ENCODE measurements at regions not wholly inside any gene's neighbourhood (a gene's known extent, or its start where the extent isn't known, plus 50 kb on each side); places are given as distances from the start of the nearest gene placed in this dataset.

DNA sequence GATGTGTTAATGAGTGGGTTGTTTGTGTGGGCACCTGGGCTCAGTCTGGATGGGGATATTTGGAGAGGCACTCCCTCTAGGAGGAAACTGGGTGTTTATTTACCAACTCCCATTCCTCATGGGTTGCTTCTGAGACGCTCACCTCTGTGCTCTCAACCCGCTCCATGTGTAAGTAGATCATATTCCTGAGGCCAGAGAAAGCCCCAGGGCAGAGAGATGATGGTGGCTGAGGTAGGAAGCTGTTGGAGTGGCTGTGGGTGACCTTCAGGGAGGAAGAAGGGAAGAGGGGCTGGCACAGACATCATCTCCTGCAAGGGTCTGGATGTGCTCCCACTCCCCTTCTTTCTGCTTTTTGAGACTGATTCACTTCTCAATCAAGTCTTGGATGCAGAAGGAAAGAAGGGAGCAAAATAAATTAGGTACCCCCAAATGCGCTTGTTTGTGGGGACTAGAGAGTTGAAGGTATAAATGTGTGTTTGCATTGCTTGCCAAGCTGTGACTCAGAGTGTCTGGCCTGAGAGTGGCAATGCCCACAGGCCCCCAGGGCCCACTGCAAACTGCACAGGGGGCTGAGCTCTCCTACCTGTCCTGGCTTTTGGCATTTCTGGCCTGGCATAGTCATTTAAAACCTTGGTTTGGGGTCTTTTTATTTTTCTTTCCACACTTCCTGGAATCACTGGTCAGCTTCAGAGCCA, 57.2 kb upstream of the TNP1 start:
- Histone ChIP-seq H3K9ac (ENCODE audit: low read length in 5 of 5) (no peak overlapping the region), H3K27me3 (ENCODE audit: control insufficient read depth in 5 of 5, insufficient read depth in 4 of 5, low read length in 5 of 5) (peaks cover 0 to 7% (median 0%) of the 10 kb centered on the region in 5 donors), H3K36me3 (ENCODE audit: control insufficient read depth in 5 of 5, insufficient read depth in 5 of 5, low read length in 5 of 5) (no peaks in the 10 kb centered on the region), H3K4me3 (ENCODE audit: low read depth in 1 of 5, low read length in 5 of 5) (no peak overlapping the region), H3K9me3 (ENCODE audit: control insufficient read depth in 5 of 5, low read length in 5 of 5) (no peaks in the 10 kb centered on the region), H3K27ac (ENCODE audit: low read depth, low read length) (no peak overlapping the region), H3K4me1 (ENCODE audit: control insufficient read depth in 5 of 5, insufficient read depth in 5 of 5, low read length in 5 of 5) (peaks cover 0 to 16% (median 6%) of the 10 kb centered on the region in 5 donors)

DNA sequence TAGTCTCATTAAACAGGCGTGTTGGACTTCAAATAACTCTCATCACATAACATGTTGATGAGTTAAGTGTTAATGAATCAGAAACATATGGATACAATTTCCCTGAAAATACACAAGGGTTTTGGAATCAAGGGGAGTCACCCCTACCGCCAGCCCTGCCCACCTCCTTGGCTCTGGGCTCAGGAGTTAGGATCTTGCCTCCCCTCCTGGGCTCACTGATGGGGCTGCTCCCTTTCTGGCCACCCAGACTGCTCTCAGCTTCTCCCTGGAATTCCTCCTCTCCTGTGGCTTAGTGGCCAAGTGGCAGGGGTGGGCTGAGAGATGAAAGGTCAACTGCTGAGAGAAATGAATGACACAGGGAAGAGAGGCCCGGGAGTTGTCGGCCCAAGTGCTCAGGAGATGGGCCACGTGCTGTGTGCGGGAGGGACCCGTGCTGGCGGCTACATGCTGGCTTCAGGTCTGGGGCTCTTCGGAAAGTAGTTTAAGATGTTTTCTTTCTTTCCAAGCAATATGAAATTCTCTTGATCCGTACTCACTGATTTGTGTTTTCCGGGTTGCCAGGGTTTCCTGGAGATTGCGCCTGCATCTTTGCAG, 55.8 kb upstream of the TNP1 start:
- Histone ChIP-seq H3K36me3 (ENCODE audit: control insufficient read depth in 5 of 5, insufficient read depth in 5 of 5, low read length in 5 of 5) (no peaks in the 10 kb centered on the region), H3K27ac (ENCODE audit: low read depth, low read length) (peak overlapping the region; percentile 10), H3K4me1 (ENCODE audit: control insufficient read depth in 5 of 5, insufficient read depth in 5 of 5, low read length in 5 of 5) (peaks cover 0 to 16% (median 6%) of the 10 kb centered on the region in 5 donors), H3K27me3 (ENCODE audit: control insufficient read depth in 5 of 5, insufficient read depth in 4 of 5, low read length in 5 of 5) (peaks cover 0 to 7% (median 0%) of the 10 kb centered on the region in 5 donors), H3K9ac (ENCODE audit: low read length in 5 of 5) (no peak overlapping the region), H3K4me3 (ENCODE audit: low read depth in 1 of 5, low read length in 5 of 5) (no peak overlapping the region), H3K9me3 (ENCODE audit: control insufficient read depth in 5 of 5, low read length in 5 of 5) (no peaks in the 10 kb centered on the region)

DNA sequence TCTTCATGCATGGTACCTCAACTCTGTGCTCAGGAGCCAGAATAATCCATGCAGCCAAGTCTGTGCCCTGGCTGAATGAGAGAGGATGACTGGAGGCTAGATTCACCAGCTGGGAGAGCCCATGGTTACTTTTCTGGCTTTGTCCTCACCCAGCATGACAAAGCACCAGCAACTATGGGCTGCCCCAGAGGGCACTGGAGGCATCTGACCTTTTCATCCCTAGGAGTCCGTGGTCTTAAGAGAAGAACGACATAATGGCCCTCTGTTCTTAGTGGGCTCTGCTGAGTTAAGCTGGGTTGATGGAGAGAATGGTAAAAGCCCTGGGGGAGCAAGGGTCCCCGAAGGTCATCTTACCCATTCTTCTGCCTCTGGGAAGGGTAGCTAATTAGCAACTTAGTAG, 54.6 kb upstream of the TNP1 start:
- Histone ChIP-seq H3K4me3 (ENCODE audit: low read depth in 1 of 5, low read length in 5 of 5) (no peak overlapping the region), H3K36me3 (ENCODE audit: control insufficient read depth in 5 of 5, insufficient read depth in 5 of 5, low read length in 5 of 5) (no peaks in the 10 kb centered on the region), H3K9ac (ENCODE audit: low read length in 5 of 5) (no peak overlapping the region), H3K27me3 (ENCODE audit: control insufficient read depth in 5 of 5, insufficient read depth in 4 of 5, low read length in 5 of 5) (peaks cover 0 to 7% (median 0%) of the 10 kb centered on the region in 5 donors), H3K9me3 (ENCODE audit: control insufficient read depth in 5 of 5, low read length in 5 of 5) (no peaks in the 10 kb centered on the region), H3K4me1 (ENCODE audit: control insufficient read depth in 5 of 5, insufficient read depth in 5 of 5, low read length in 5 of 5) (peaks cover 0 to 12% (median 6%) of the 10 kb centered on the region in 5 donors), H3K27ac (ENCODE audit: low read depth, low read length) (no peak overlapping the region)

DNA sequence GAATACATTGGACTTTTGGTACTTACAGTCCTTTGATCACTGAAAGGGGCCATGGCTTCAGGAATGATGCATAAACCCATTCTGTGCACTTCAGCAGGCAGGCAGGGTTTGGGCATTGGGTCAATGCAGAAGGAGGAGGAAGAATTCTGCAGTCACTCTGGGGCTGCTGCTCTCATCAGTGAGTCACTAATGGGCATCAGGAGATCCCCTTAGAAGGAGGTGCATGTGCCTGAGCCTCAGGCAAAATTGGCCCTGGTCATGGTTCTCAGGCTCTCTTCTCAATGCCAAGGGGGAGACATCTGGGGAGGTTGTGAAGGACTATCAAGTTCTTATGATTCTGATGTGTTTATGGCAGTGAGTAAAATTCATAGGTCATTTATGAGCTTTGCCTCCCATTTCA, 52.0 kb upstream of the TNP1 start:
- Histone ChIP-seq H3K27me3 (ENCODE audit: control insufficient read depth in 5 of 5, insufficient read depth in 4 of 5, low read length in 5 of 5) (peaks cover 0 to 4% (median 0%) of the 10 kb centered on the region in 5 donors), H3K9ac (ENCODE audit: low read length in 5 of 5) (no peak overlapping the region), H3K27ac (ENCODE audit: low read depth, low read length) (no peak overlapping the region), H3K9me3 (ENCODE audit: control insufficient read depth in 5 of 5, low read length in 5 of 5) (no peaks in the 10 kb centered on the region), H3K4me1 (ENCODE audit: control insufficient read depth in 5 of 5, insufficient read depth in 5 of 5, low read length in 5 of 5) (no peaks in the 10 kb centered on the region), H3K4me3 (ENCODE audit: low read depth in 1 of 5, low read length in 5 of 5) (no peak overlapping the region), H3K36me3 (ENCODE audit: control insufficient read depth in 5 of 5, insufficient read depth in 5 of 5, low read length in 5 of 5) (no peaks in the 10 kb centered on the region)

DNA sequence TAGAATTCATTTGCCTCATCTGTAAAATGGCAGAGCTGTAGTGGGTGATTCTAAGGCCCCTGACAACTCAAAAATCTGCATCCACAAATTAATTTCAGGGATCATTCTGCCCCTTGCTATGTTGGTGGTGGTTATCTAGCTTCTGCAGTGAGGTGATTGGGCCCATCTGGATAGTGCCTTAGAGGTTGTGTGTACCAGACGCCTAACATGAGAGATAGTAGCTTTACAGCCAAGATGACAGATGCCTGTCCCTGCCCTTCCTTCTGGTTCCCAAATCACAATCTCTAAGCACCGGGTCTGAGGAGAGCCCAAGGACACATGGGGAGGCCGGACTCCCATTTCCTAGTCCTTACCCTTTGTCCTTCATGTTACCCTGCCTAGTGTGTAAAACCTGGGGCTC, 51.1 kb upstream of the TNP1 start:
- H3K4me3 ChIP-seq (ENCODE audit: low read depth in 1 of 5, low read length in 5 of 5), result no peak overlapping the region
- H3K9me3 ChIP-seq (ENCODE audit: control insufficient read depth in 5 of 5, low read length in 5 of 5), result no peaks in the 10 kb centered on the region
- no peak overlapping the region for H3K9ac ChIP-seq (ENCODE audit: low read length in 5 of 5)
- H3K27ac ChIP-seq (ENCODE audit: low read depth, low read length), result no peak overlapping the region
- H3K36me3 ChIP-seq (ENCODE audit: control insufficient read depth in 5 of 5, insufficient read depth in 5 of 5, low read length in 5 of 5), result no peaks in the 10 kb centered on the region
- no peaks in the 10 kb centered on the region for H3K4me1 ChIP-seq (ENCODE audit: control insufficient read depth in 5 of 5, insufficient read depth in 5 of 5, low read length in 5 of 5)
- H3K27me3 ChIP-seq (ENCODE audit: control insufficient read depth in 5 of 5, insufficient read depth in 4 of 5, low read length in 5 of 5), result peaks cover 0 to under 1% (median 0%) of the 10 kb centered on the region in 5 donors

DNA sequence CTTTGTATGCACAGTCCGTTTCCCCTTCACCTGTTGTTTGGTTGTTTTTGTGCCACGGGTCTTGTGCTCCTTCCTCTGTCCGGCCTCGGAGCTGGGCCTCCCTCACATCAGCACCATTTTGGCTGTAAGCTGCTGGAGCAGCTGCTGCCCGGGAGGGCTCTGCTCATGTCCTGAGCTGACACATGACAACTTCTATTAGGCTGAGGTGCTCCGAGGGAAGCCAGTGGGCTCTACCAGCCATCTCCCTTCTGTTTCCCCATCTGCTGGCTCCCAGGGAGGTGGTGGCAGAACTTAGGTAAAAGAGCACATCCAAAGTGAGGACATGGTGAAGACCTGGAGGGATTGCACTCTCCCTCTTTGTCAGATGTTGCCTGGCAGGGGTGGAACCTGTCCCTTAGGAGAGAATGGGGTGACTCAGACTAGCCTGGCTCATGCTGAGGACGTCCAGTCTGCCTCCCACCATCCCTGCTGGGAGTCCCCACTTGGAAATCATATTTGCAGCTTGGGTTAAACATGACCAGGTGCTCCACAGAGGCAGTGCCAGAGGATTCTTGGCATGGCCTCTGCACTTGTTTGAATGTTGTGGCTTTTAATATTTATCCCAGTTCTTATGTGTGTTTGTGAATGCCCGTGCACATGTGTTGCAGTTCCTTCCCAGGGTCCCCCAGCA, 49.8 kb upstream of the TNP1 start:
- Histone ChIP-seq H3K4me1 (ENCODE audit: control insufficient read depth in 5 of 5, insufficient read depth in 5 of 5, low read length in 5 of 5) (peaks cover 0 to 7% (median 4%) of the 10 kb centered on the region in 5 donors), H3K9me3 (ENCODE audit: control insufficient read depth in 5 of 5, low read length in 5 of 5) (no peaks in the 10 kb centered on the region), H3K36me3 (ENCODE audit: control insufficient read depth in 5 of 5, insufficient read depth in 5 of 5, low read length in 5 of 5) (no peaks in the 10 kb centered on the region), H3K9ac (ENCODE audit: low read length in 5 of 5) (no peak overlapping the region), H3K27ac (ENCODE audit: low read depth, low read length) (no peak overlapping the region), H3K4me3 (ENCODE audit: low read depth in 1 of 5, low read length in 5 of 5) (no peak overlapping the region), H3K27me3 (ENCODE audit: control insufficient read depth in 5 of 5, insufficient read depth in 4 of 5, low read length in 5 of 5) (no peaks in the 10 kb centered on the region)
